Skeletal muscle satellite cell (primary cell): ENCODE measurements at regions not wholly inside any gene's neighbourhood (a gene's known extent, or its start where the extent isn't known, plus 50 kb on each side); places are given as distances from the start of the nearest gene placed in this dataset.

Source experiments
- H3K27me3 ChIP-seq: 2 replicates; pipeline ENCODE4 v1.7.0; 2013; ENCODE audit warnings: low read length; ENCODE audit not compliant: control insufficient read depth, insufficient read depth
- H3K36me3 ChIP-seq: 2 replicates; pipeline ENCODE4 v1.7.0; 2013; ENCODE audit warnings: mild to moderate bottlenecking, control low read depth, low read length; ENCODE audit not compliant: insufficient read depth
- H3K4me1 ChIP-seq: 2 replicates; pipeline ENCODE4 v1.7.0; 2013; ENCODE audit warnings: low read length; ENCODE audit not compliant: control insufficient read depth, insufficient read depth
- H3K4me2 ChIP-seq: 2 replicates; pipeline ENCODE4 v1.7.0; 2013; ENCODE audit warnings: mild to moderate bottlenecking, low read length
- H3K4me3 ChIP-seq: 2 replicates; pipeline ENCODE4 v1.7.0; 2013; ENCODE audit warnings: low read length
- H3K9ac ChIP-seq: 2 replicates; pipeline ENCODE4 v1.7.0; 2013; ENCODE audit warnings: mild to moderate bottlenecking, low read depth, low read length, moderate library complexity
- H3K9me3 ChIP-seq: replicated peaks from 2 replicates; pipeline ENCODE4 v1.7.0; 2013; ENCODE audit warnings: mild to moderate bottlenecking, control low read depth, low read length

- H3K27me3 ChIP-seq, result no peaks in the 10 kb centered on the region
- H3K4me1 ChIP-seq, result no peaks in the 10 kb centered on the region
- H3K9ac ChIP-seq, result no peak overlapping the region
- no peak overlapping the region for H3K4me2 ChIP-seq
- H3K36me3 ChIP-seq, result no peaks in the 10 kb centered on the region
- H3K9me3 ChIP-seq, result no peaks in the 10 kb centered on the region
- no peak overlapping the region for H3K4me3 ChIP-seq
Observed at GRCh38 chr6:22809370-22809769, 240.0 kb downstream of the HDGFL1 start.

GRCh38 chr6:22819209-22819608 lies 249.8 kb downstream of the HDGFL1 start:
- Histone ChIP-seq H3K36me3 (no peaks in the 10 kb centered on the region), H3K9ac (no peak overlapping the region), H3K9me3 (no peaks in the 10 kb centered on the region), H3K4me1 (peaks cover 24% of the 10 kb centered on the region), H3K4me3 (no peak overlapping the region), H3K27me3 (no peaks in the 10 kb centered on the region), H3K4me2 (no peak overlapping the region)

GRCh38 chr6:22821664-22822320 lies 252.4 kb downstream of the HDGFL1 start:
- peak overlapping the region; percentile 22 for H3K4me2 ChIP-seq
- H3K4me1 ChIP-seq, result peaks cover 29% of the 10 kb centered on the region
- peak overlapping the region; percentile 3 for H3K4me3 ChIP-seq
- H3K9ac ChIP-seq, result peak overlapping the region; percentile 39
- H3K27me3 ChIP-seq, result no peaks in the 10 kb centered on the region
- H3K36me3 ChIP-seq, result no peaks in the 10 kb centered on the region
- H3K9me3 ChIP-seq, result no peaks in the 10 kb centered on the region

GRCh38 chr6:22825210-22825609 lies 255.8 kb downstream of the HDGFL1 start:
- Histone ChIP-seq H3K9me3 (no peaks in the 10 kb centered on the region), H3K4me1 (peaks cover 53% of the 10 kb centered on the region), H3K27me3 (no peaks in the 10 kb centered on the region)

GRCh38 chr6:22826961-22827360 lies 257.6 kb downstream of the HDGFL1 start:
- H3K4me3 ChIP-seq, result no peak overlapping the region
- peak overlapping the region; percentile 5 for H3K4me2 ChIP-seq
- H3K4me1 ChIP-seq, result peaks cover 37% of the 10 kb centered on the region
- no peaks in the 10 kb centered on the region for H3K36me3 ChIP-seq
- peak overlapping the region; percentile 49 for H3K9ac ChIP-seq
- no peaks in the 10 kb centered on the region for H3K9me3 ChIP-seq
- no peaks in the 10 kb centered on the region for H3K27me3 ChIP-seq

More at GRCh38 chr6:22825210-22825609, 255.8 kb downstream of the HDGFL1 start:
- no peaks in the 10 kb centered on the region for H3K36me3 ChIP-seq
- H3K9ac ChIP-seq, result no peak overlapping the region
- no peak overlapping the region for H3K4me3 ChIP-seq
- H3K4me2 ChIP-seq, result no peak overlapping the region

- Histone ChIP-seq H3K36me3 (no peaks in the 10 kb centered on the region), H3K4me3 (no peak overlapping the region), H3K9me3 (no peaks in the 10 kb centered on the region), H3K4me2 (peak overlapping the region; percentile 27), H3K4me1 (peaks cover 29% of the 10 kb centered on the region), H3K27me3 (no peaks in the 10 kb centered on the region), H3K9ac (peak overlapping the region; percentile 49)
Observed at GRCh38 chr6:22827760-22828159, 258.4 kb downstream of the HDGFL1 start.

- Histone ChIP-seq H3K9me3 (no peaks in the 10 kb centered on the region), H3K4me2 (peak overlapping the region; percentile 74), H3K4me3 (peak overlapping the region; percentile 47), H3K27me3 (no peaks in the 10 kb centered on the region), H3K9ac (peak overlapping the region; percentile 64), H3K4me1 (peaks cover 29% of the 10 kb centered on the region), H3K36me3 (no peaks in the 10 kb centered on the region)
Observed at GRCh38 chr6:22828179-22829062, 259.1 kb downstream of the HDGFL1 start.

GRCh38 chr6:22829070-22829469 lies 259.7 kb downstream of the HDGFL1 start:
- Histone ChIP-seq H3K4me3 (no peak overlapping the region), H3K9ac (peak overlapping the region; percentile 64), H3K4me1 (peaks cover 29% of the 10 kb centered on the region), H3K9me3 (no peaks in the 10 kb centered on the region), H3K36me3 (no peaks in the 10 kb centered on the region), H3K4me2 (no peak overlapping the region), H3K27me3 (no peaks in the 10 kb centered on the region)

- no peak overlapping the region for H3K4me2 ChIP-seq
- H3K36me3 ChIP-seq, result no peaks in the 10 kb centered on the region
- H3K9me3 ChIP-seq, result no peaks in the 10 kb centered on the region
- H3K9ac ChIP-seq, result no peak overlapping the region
- H3K4me1 ChIP-seq, result peaks cover 29% of the 10 kb centered on the region
- H3K4me3 ChIP-seq, result no peak overlapping the region
- no peaks in the 10 kb centered on the region for H3K27me3 ChIP-seq
Observed at GRCh38 chr6:22830463-22830862, 261.1 kb downstream of the HDGFL1 start.

GRCh38 chr6:22833191-22833590 lies 263.8 kb downstream of the HDGFL1 start:
- Histone ChIP-seq H3K36me3 (no peaks in the 10 kb centered on the region), H3K4me1 (peaks cover 11% of the 10 kb centered on the region), H3K9me3 (no peaks in the 10 kb centered on the region), H3K9ac (no peak overlapping the region), H3K27me3 (no peaks in the 10 kb centered on the region), H3K4me2 (no peak overlapping the region), H3K4me3 (no peak overlapping the region)

- no peak overlapping the region for H3K9ac ChIP-seq
- no peaks in the 10 kb centered on the region for H3K36me3 ChIP-seq
- no peaks in the 10 kb centered on the region for H3K27me3 ChIP-seq
- H3K4me1 ChIP-seq, result no peaks in the 10 kb centered on the region
- no peak overlapping the region for H3K4me2 ChIP-seq
- no peak overlapping the region for H3K4me3 ChIP-seq
- no peaks in the 10 kb centered on the region for H3K9me3 ChIP-seq
Observed at GRCh38 chr6:22838345-22838744, 269.0 kb downstream of the HDGFL1 start.
